ENCODE measurements at regions not wholly inside any gene's neighbourhood (a gene's known extent, or its start where the extent isn't known, plus 50 kb on each side); places are given as distances from the start of the nearest gene placed in this dataset.

GRCh38 chr12:30072824-30073223 lies 289.1 kb upstream of the TMTC1 start:
- TF ChIP-seq, protein P1, sequence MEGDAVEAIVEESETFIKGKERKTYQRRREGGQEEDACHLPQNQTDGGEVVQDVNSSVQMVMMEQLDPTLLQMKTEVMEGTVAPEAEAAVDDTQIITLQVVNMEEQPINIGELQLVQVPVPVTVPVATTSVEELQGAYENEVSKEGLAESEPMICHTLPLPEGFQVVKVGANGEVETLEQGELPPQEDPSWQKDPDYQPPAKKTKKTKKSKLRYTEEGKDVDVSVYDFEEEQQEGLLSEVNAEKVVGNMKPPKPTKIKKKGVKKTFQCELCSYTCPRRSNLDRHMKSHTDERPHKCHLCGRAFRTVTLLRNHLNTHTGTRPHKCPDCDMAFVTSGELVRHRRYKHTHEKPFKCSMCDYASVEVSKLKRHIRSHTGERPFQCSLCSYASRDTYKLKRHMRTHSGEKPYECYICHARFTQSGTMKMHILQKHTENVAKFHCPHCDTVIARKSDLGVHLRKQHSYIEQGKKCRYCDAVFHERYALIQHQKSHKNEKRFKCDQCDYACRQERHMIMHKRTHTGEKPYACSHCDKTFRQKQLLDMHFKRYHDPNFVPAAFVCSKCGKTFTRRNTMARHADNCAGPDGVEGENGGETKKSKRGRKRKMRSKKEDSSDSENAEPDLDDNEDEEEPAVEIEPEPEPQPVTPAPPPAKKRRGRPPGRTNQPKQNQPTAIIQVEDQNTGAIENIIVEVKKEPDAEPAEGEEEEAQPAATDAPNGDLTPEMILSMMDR (IDR thresholded peaks at IDR 0.05; ENCODE audit: low read depth, low read length) = no peak
- H3K9me3 ChIP-seq = no peaks in the 10 kb centered on the region
- no peaks in the 10 kb centered on the region for H3K27me3 ChIP-seq
- DNase-seq = no peak
- no peaks in the 10 kb centered on the region for H3K4me1 ChIP-seq
- no peaks in the 10 kb centered on the region for H3K36me3 ChIP-seq
- H3K4me3 ChIP-seq (ENCODE audit: low read depth, low read length) = no peak overlapping the region

DNA sequence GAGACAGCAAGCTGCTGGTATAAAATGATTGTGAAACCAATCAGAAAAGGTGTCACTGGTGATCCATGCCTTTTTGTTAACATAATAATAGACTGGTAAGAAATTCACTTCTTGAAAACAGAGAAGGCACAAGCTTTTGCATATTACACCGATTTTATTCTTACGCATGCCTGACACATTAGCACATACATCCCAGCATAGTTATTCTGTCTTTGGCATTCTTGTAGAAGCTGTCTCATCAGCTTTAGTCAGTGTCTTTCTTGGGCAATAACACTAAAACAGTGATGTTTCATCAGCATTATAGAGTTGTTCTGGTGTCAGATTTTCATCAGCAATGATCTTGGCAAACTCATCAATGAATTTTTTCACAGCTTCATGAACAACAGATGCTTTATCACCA lies 283.4 kb upstream of the TMTC1 start:
- Histone ChIP-seq H3K4me1 (no peaks in the 10 kb centered on the region), H3K4me3 (ENCODE audit: low read depth, low read length) (no peak overlapping the region), H3K36me3 (no peaks in the 10 kb centered on the region), H3K27me3 (no peaks in the 10 kb centered on the region), H3K9me3 (no peaks in the 10 kb centered on the region)
- TF ChIP-seq, protein P1 (IDR thresholded peaks at IDR 0.05; ENCODE audit: low read depth, low read length) = no peak
- no peak for DNase-seq

- TF ChIP-seq, protein P1 (IDR thresholded peaks at IDR 0.05; ENCODE audit: low read depth, low read length) = no peak
- H3K4me3 ChIP-seq (ENCODE audit: low read depth, low read length) = no peak overlapping the region
- H3K9me3 ChIP-seq = no peaks in the 10 kb centered on the region
- H3K4me1 ChIP-seq = no peaks in the 10 kb centered on the region
- H3K27me3 ChIP-seq = no peaks in the 10 kb centered on the region
- no peaks in the 10 kb centered on the region for H3K36me3 ChIP-seq
- DNase-seq = no peak
Measured at GRCh38 chr12:30064906-30065305, 281.2 kb upstream of the TMTC1 start.

DNA sequence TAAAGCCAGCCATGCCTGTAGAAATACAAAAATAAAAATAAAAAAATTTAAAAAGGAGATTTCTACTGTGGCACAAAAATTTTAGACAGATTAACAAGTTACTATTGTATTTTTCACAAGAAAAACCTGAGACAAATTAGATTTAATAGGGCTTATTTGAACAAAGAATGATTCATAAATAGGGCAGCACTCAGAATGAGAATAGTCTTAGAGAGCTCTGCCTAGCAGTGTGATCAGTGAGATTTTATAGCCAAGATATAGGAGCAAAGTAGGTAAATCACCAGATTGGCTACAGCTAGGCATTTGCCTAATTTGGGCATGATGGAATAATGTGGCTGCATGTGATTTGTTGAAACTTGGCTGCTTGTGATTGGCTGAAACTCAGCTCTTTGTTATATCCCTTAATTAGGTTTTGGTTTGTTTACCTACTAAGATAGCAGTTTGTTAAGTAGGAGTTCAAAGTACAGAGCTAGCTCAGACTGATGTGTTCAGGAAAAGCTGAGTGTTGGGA lies 279.7 kb upstream of the TMTC1 start:
- no peak for DNase-seq
- no peaks in the 10 kb centered on the region for H3K4me1 ChIP-seq
- H3K4me3 ChIP-seq (ENCODE audit: low read depth, low read length) = no peak overlapping the region
- no peaks in the 10 kb centered on the region for H3K27me3 ChIP-seq
- no peaks in the 10 kb centered on the region for H3K36me3 ChIP-seq
- TF ChIP-seq, protein P1 (IDR thresholded peaks at IDR 0.05; ENCODE audit: low read depth, low read length) = no peak
- no peaks in the 10 kb centered on the region for H3K9me3 ChIP-seq

GRCh38 chr12:30048371-30048770 lies 264.6 kb upstream of the TMTC1 start:
- H3K9me3 ChIP-seq = no peaks in the 10 kb centered on the region
- no peak for DNase-seq
- TF ChIP-seq, protein P1 (IDR thresholded peaks at IDR 0.05; ENCODE audit: low read depth, low read length) = no peak
- H3K4me3 ChIP-seq (ENCODE audit: low read depth, low read length) = no peak overlapping the region
- H3K27me3 ChIP-seq = no peaks in the 10 kb centered on the region
- H3K36me3 ChIP-seq = no peaks in the 10 kb centered on the region
- peaks cover 4% of the 10 kb centered on the region; the same call in 1 of the 2 replicates for H3K4me1 ChIP-seq

DNA sequence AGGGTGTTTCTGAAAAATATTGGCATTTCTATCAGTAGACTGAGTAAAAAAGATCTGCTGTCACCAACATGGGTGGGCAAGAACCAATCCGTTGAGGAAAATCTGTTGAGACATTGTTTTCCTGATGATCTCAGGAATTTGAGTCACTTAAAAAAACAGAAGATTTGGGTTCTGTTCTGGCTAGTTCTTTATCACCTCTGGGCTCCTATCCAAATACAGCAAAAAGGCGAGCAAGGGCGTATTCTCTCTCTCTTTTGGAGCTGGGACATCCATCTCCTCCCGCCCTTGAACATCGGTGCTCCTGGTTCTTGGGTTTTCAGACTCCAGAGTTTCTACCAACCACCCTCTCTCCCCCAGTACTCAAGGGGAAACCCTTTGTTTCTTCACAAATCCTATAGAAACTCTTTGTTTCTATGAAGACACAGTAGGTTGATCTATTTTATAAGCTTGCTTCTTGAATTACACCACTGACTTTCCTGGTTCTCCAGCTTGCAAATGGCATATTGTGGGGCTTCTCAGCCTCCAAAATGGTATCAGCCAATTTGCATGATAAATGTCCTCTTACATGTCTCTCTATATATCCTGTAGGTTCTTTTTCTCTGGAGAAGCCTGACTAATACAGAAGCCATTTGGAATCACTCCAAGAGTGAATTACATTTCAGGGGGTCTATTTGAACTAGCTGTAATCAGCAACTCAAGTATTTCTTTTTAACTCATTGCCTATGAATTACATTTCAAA lies 263.9 kb upstream of the TMTC1 start:
- TF ChIP-seq, protein P1 (IDR thresholded peaks at IDR 0.05; ENCODE audit: low read depth, low read length) = no peak
- Histone ChIP-seq H3K4me1 (peaks cover 4% of the 10 kb centered on the region; the same call in 1 of the 2 replicates), H3K4me3 (ENCODE audit: low read depth, low read length) (no peak overlapping the region), H3K27me3 (no peaks in the 10 kb centered on the region), H3K36me3 (no peaks in the 10 kb centered on the region), H3K9me3 (no peaks in the 10 kb centered on the region)
- no peak for DNase-seq

All from BE2C (cell line).